ENCODE measurements at regions not wholly inside any gene's neighbourhood (a gene's known extent, or its start where the extent isn't known, plus 50 kb on each side); places are given as distances from the start of the nearest gene placed in this dataset.

DNA sequence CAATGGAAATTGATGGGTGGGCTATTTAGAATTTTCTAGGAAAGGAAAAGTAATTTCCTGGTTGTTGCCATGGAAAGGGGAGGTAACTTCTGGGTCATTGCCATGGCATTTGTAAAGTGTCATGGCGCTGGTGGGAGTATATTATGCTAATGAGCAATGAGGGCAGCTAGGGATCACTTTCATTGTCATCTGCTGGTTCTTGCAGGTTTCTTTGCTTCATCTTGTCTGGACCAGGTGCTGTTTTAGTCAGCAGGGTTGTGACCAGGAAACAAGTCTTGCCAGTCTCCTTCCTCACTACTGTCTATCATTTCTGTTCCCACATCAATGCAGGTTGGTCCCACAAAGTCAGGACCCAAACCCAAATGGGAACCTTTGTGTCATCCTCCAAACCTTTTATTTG, 237.6 kb upstream of the C11orf87 start:
- no peak for FAIRE-seq

DNA sequence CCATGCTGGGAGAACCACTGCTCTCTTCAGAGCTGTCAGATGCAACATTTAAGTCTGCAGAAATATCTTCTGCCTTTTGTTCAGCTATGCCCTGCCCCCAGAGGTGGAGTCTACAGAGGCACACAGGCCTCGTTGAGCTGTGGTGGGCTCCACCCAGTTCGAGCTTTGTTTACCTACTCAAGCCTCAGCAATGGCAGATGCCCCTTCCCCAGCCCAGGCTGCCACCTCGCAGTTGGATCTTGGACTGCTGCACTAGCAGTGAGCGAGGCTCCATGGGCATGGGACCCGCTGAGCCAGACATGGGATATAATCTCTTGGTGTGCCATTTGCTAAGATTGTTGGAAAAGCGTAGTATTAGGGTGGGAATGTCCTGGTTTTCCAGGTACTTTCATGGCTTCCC, 229.1 kb upstream of the C11orf87 start:
- FAIRE-seq, result no peak

- FAIRE-seq, result no peak
Observed at GRCh38 chr11:109193880-109194279, 228.1 kb upstream of the C11orf87 start.

GRCh38 chr11:109196016-109196415, 226.0 kb upstream of the C11orf87 start:
- no peak for FAIRE-seq

- FAIRE-seq, result no peak
Observed at GRCh38 chr11:109197656-109198055, 224.3 kb upstream of the C11orf87 start.

- no peak for FAIRE-seq
Observed at GRCh38 chr11:109203176-109203575, 218.8 kb upstream of the C11orf87 start.

DNA sequence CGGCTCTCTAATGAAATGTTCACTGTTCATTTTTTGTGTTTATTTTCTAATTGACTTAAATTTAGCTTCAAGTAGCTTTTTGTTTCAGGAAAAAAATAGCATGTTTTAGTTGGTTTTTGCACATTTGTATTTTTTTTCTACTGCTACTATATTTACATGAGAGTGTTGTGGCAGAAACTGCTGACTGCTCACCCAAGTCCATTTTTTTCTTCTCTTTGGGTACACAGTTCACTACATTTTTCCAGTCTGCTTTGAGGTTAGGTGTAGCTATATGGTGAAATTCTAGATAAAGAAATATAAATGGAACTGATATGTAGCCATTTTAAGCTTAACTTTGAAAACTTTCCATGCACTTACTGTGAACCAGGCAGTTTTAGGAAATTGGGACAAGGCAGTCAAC, 216.7 kb upstream of the C11orf87 start:
- FAIRE-seq, result no peak

DNA sequence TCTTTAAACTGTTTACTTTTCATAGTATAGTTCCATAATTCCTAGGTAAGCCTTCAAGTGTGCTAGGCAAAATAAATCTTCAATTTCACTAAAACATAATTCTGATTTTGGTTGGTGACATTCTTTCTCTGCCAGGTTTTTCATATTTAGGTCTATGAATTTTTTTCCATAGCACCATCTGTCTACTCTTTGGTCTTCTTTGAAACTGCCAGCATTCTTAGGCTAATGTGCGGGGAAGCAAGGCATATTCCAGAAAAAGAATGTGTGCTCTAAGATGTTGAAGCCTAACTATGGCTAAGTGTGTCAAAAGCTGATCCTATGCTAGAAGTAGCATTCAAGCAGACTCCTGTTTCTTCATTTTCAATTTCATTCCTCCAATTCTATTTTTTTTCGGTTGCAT, 213.9 kb upstream of the C11orf87 start:
- no peak for FAIRE-seq

DNA sequence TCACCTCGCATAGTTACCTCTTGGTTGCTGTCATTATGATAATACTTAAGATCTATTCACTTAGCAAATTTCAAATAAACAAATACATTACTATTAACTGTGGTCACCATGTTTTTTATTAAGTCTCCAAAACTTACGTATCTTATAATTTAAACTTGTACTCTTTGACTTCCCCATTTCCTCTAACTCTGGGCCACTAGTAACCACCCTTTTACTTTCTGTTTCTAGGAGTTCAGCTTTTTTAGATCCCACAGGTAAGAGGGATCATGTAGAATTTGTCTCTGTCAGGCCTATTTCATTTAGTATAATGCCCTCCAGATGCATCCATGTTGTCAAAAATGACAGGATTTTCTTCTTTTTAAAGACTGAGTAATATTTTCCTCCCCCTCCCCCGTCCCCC, 212.4 kb upstream of the C11orf87 start:
- no peak for FAIRE-seq

DNA sequence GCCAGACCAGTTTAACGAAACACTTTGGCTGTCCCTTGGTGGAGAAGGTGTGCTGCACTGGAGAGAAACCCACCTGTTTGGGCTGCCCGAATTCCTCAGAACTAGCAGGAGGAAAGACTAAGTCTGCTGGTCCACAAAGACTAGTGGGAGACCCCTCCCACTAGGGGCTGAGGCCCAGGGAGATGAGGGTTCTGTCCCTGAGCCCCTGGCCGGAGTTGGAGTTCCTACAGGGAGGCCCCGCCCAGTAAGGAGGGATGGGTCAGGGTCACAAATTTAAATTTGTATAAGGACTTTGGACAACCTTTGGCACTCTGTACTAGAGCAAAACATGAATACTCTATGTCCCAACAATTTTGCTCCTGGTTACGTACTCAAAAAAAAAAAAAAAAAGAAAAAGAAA, 200.8 kb upstream of the C11orf87 start:
- FAIRE-seq, result no peak

- no peak for FAIRE-seq
Observed at GRCh38 chr11:109222761-109223160, 199.2 kb upstream of the C11orf87 start.

- no peak for FAIRE-seq
Observed at GRCh38 chr11:109223451-109223850, 198.5 kb upstream of the C11orf87 start.

DNA sequence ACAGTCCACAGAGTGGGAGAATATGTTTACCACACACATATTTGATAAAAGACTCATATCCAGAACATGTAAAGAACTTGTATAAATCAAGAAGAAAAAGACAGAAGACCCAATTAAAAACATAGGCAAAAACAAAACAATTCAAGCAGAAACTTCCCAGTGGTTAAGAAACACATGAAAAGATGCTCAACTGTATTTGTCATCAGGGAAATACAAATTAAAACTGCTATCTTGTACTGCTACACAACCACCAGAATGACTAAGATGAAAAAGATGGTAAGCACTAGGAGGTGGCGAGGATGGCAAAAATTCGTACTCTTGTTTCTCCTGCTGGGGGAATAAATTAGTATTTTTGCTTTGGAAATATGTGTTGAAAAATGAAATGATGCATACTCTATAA, 192.3 kb upstream of the C11orf87 start:
- FAIRE-seq, result no peak

DNA sequence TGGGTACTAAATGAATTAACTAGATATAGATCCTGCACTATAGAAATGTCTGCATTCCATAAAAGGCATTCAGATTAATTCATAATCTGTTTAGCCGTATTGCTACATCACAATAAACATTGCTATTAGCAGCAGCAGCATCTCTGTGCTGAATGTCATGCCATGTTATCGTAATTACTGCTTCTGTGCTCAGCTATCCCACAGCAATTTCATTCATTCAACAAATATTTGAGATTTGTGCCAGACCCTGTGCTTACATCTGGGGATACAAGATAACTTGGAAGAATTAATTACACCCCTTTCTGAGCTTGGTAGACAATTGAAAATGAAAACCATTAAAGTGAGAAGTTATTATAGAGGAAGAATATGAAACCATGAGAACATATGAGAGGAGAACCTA, 185.8 kb upstream of the C11orf87 start:
- no peak for FAIRE-seq

GRCh38 chr11:109236696-109237095, 185.3 kb upstream of the C11orf87 start:
- FAIRE-seq, result no peak

DNA sequence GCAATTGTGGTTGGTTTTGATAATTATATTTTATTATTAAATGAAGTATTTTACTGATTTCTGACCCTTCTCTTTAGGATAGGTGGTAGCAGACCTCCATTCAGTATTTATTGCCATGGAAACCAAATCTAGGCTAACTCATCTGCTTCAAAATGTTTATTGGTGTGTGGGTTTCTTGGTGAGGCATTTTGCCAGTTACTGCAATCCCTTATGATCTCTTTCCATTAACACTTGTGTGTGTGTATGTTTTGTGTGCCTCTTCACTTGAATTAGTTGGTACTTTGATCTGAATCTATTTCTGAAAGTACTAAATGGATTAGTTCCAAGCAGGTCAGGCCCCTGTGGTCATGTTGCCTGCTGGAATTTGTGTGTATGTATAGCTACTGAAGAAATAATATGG, 184.4 kb upstream of the C11orf87 start:
- FAIRE-seq, result no peak

DNA sequence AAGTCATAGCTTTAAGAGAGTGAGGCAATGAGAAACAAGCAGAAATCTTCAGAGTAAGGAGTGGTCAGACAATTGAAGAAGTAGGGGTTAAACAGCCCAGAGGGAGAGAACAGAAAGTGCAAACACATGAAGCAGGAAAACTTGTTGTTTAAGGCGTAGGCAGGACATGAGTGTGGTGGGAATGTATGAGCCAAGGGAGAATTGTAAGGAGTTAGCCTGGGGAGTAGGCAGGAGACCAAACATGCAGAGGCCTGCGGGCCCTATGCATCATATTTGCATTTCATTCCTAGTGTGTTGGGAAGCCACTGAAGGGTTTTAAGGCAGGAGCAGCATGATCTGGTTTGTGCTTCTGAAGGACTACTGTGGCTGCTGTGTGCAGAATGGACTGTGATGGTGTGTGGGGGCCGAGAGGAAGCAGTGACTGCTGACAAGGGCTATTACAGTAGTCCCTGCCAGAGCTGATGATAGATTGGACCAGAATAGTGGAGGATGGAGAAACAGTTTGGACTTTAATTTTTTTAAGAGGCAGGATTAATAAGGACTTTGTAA, 179.9 kb upstream of the C11orf87 start:
- no peak for FAIRE-seq

- FAIRE-seq, result no peak
Observed at GRCh38 chr11:109247071-109247470, 174.9 kb upstream of the C11orf87 start.

DNA sequence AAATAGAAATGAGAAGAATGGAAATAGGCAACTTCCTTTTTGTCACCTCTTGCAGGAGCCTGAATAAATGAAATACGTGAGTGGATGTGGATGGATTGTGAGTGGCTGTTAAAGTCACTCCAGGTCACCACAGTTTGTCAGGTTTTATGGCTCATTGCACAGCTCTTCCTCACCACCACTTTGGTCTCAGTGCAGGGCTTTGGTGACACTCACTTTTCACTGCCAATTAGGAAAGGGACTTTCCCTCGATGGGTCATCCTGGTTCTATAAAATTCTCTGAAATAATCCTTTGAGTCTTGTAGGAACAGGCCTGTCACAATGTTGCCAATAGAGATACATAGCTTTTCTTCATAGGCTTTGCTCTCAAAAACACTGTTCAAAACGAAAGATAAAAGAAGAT, 172.4 kb upstream of the C11orf87 start:
- FAIRE-seq, result no peak

GRCh38 chr11:109251230-109251629, 170.8 kb upstream of the C11orf87 start:
- no peak for FAIRE-seq

DNA sequence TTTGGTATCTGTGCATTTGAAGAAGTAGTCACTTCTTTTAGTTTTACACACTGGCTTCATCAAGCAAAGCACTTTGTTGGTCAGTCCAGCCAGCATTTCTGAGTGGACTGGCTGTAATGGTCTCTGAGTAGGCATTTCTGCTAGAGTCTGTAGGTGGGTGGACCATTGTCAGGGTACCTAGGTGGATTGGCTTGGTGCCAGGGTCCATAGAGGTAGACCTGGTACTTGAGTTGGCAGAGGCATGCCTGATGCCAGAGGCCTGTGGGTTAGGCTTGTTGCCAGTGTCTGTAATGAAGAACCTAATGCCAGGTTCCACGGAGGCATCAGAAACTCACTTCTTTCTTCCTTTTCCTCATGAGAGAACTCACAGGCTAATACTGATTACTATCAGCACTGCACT, 157.9 kb upstream of the C11orf87 start:
- FAIRE-seq, result no peak

DNA sequence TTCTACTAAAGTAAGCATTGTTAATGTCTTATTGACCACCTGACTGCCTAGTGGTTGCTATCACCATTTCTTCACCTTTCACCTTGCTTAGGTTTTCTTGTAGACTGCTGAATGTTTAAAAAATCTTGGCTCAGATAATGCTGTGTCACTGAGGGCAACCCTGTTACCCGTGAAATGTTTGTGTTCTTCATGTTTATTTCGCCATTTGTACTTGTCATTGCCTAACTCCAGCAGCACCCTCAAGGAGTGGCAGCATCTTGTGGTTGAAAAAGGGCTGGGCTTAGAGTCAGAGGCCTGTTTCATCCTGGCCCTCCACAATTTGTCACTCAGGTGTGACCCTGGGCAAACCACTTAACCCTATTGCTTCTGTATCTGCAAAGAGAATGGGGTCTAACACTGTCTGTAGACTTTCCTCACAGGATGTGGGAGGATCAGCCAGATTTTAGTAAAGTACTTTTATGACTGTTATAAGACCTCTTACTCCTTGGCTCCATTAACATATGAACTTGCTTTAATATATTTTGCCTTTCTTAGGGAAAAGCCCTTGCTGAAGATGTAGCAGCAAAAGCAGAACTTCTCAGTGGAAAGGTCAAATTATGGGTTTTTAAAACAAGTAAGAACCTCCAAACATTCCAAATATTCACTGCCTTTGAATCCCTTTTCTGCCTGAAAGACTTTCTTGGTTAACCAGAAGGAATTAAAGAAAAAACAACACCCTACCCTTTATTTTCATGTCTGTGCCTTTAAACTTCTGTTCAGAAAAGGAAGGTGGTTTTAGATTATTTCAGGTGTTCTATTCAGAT, 154.5 kb upstream of the C11orf87 start:
- FAIRE-seq, result no peak

DNA sequence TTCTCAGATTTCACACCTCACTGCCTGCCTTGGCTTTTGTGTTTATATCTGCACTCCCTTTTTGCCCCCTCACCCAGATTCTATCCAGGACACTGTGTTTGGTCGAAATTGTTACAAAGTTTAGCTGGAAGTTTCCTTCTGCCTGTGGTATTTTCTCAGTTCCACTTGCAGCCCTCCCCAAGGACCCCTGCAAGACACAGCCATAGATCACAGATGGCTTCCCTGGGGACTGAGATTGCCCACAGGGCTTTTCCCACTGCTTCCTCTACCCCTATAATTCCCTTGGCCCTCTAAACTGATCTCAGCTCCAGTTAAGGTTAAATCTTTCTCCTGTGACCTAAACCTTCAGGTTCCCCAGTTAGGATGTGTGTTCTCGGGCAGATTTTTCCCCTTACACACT, 146.1 kb upstream of the C11orf87 start:
- no peak for FAIRE-seq

DNA sequence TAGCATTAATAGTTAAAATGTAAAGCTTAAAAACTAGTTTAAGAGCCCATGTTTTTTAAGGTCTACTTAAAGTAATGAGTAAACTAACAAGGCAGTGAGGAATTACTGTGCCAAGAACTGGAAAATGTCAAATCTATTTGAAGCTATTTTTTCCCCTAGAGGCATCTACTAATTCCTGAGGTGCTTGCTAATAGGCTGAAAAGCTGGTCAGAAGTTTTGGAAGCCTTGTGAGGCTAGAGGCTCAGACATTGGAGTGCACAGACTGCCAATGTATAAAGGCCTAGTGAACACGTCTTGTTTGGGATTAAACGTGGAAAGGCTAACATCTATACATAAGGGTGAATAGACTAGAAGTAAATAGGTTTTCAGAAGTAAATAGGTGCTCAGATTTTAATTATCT, 136.5 kb upstream of the C11orf87 start:
- no peak for FAIRE-seq

DNA sequence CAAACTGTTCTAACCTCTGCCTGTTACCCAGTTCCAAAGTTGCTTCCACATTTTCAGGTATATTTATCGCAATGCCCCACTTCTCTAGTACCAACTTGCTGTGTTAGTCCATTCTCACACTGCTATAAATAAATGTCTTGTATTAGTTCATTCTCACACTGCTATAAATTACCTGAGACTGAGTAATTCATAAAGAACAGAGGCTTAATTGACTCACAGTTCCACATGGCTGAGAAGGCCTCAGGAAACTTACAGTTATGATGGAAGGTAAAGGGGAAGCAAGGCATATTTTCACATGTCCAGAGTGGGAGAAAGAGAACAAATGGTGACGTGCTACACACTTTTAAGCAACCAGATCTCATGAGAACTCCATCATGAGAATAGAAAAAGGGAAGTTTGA, 130.4 kb upstream of the C11orf87 start:
- no peak for FAIRE-seq

All from TTC549 (cell line).